Activated T-cell treated with anti-CD3 and anti-CD28 coated beads, Interleukin-2, amount 50 U/mL, for 72 hours (primary cell): ENCODE measurements at regions not wholly inside any gene's neighbourhood (a gene's known extent, or its start where the extent isn't known, plus 50 kb on each side); places are given as distances from the start of the nearest gene placed in this dataset.
"Not testable (repeated sequence)": the region's sequence is repeated elsewhere in the genome, so short reads cannot be mapped to it uniquely, and the experiment has no call there.

Experiments used
- ATAC-seq, 2 donors: fragments of 150-1000 bp; cut with Tn5 transposase; replicated peaks in 1 of 2; 2 replicates each; pipeline ENCODE4 v1.10.0; 2021; ENCODE audit warnings: moderate library complexity in 2 of 2, mild to moderate bottlenecking in 1 of 2
- DNase-seq, 2 donors: peaks; one replicate each; pipeline ENCODE4 v3.0.0; 2021 to 2022; ENCODE audit warnings: mixed read lengths in 1 of 2
- H3K27ac Mint-ChIP-seq: one replicate; pipeline ENCODE4 v1.8.0; 2022; ENCODE audit warnings: mild to moderate bottlenecking, moderate library complexity, mixed read lengths
- H3K27me3 Mint-ChIP-seq: one replicate; pipeline ENCODE4 v1.8.0; 2022; ENCODE audit warnings: low read depth, mixed read lengths
- H3K36me3 Mint-ChIP-seq, 2 donors: one replicate each; pipeline ENCODE4 v1.8.0; 2022; ENCODE audit warnings: mixed read lengths in 2 of 2, mild to moderate bottlenecking in 1 of 2; ENCODE audit not compliant: insufficient read depth in 2 of 2
- H3K4me1 Mint-ChIP-seq: one replicate; pipeline ENCODE4 v1.8.0; 2022; ENCODE audit warnings: low read depth, mixed read lengths
- H3K4me3 Mint-ChIP-seq, 2 donors: one replicate each; pipeline ENCODE4 v1.8.0; 2022; ENCODE audit warnings: mild to moderate bottlenecking in 2 of 2, mixed read lengths in 2 of 2, moderate library complexity in 2 of 2
- H3K9me3 Mint-ChIP-seq, 2 donors: one replicate each; pipeline ENCODE4 v1.8.0; 2022; ENCODE audit warnings: mixed read lengths in 2 of 2

- ATAC-seq (peak; percentile 73 to 82), DNase-seq (peak; percentile 29 to 34)
- peaks cover 0 to 7% of the 10 kb centered on the region in 2 donors for H3K36me3 Mint-ChIP-seq
- peaks cover 8% of the 10 kb centered on the region for H3K4me1 Mint-ChIP-seq
- H3K4me3 Mint-ChIP-seq: peak overlapping the region; percentile 59 to 69
- H3K27ac Mint-ChIP-seq: no peak overlapping the region
- peaks cover 2 to 11% of the 10 kb centered on the region in 2 donors for H3K9me3 Mint-ChIP-seq
- peaks cover 77% of the 10 kb centered on the region for H3K27me3 Mint-ChIP-seq
Measured at GRCh38 chr4:183797445-183798300, 107.4 kb upstream of the STOX2 start.

GRCh38 chr4:183798301-183799253 is 106.5 kb upstream of the STOX2 start:
- peaks cover 8% of the 10 kb centered on the region for H3K4me1 Mint-ChIP-seq
- peak overlapping the region; percentile 69 to 83 for H3K4me3 Mint-ChIP-seq
- ATAC-seq: peak; percentile 29 to 55
- DNase-seq: peak in 1 of 2 donors; percentile 9
- peaks cover 0 to 5% of the 10 kb centered on the region in 2 donors for H3K36me3 Mint-ChIP-seq
- peaks cover 0 to 4% of the 10 kb centered on the region in 2 donors for H3K9me3 Mint-ChIP-seq
- H3K27me3 Mint-ChIP-seq: peaks cover 72% of the 10 kb centered on the region
- no peak overlapping the region for H3K27ac Mint-ChIP-seq

GRCh38 chr4:183801457-183802165 is 103.5 kb upstream of the STOX2 start:
- Mint-ChIP-seq H3K27ac (no peak overlapping the region), H3K4me3 (no peak overlapping the region), H3K27me3 (peaks cover 48% of the 10 kb centered on the region), H3K9me3 (no peaks in the 10 kb centered on the region), H3K4me1 (peaks cover 8% of the 10 kb centered on the region), H3K36me3 (peaks cover 0 to 2% of the 10 kb centered on the region in 2 donors)
- DNase-seq (no peak), ATAC-seq (no peak)

GRCh38 chr4:183806341-183806740 is 98.8 kb upstream of the STOX2 start:
- Mint-ChIP-seq H3K4me3 (no peak overlapping the region), H3K27ac (no peak overlapping the region), H3K27me3 (peaks cover 21% of the 10 kb centered on the region), H3K36me3 (no peaks in the 10 kb centered on the region), H3K4me1 (no peaks in the 10 kb centered on the region), H3K9me3 (no peaks in the 10 kb centered on the region)
- ATAC-seq (no peak), DNase-seq (no peak)

GRCh38 chr4:183807420-183808096 is 97.5 kb upstream of the STOX2 start:
- DNase-seq (no peak), ATAC-seq (no peak)
- H3K4me3 Mint-ChIP-seq: no peak overlapping the region
- H3K27ac Mint-ChIP-seq: no peak overlapping the region
- H3K9me3 Mint-ChIP-seq: no peaks in the 10 kb centered on the region
- peaks cover 10% of the 10 kb centered on the region for H3K27me3 Mint-ChIP-seq
- no peaks in the 10 kb centered on the region for H3K36me3 Mint-ChIP-seq
- H3K4me1 Mint-ChIP-seq: no peaks in the 10 kb centered on the region

- Mint-ChIP-seq H3K4me3 (no peak overlapping the region), H3K27ac (no peak overlapping the region), H3K27me3 (peaks cover 5% of the 10 kb centered on the region), H3K36me3 (no peaks in the 10 kb centered on the region), H3K9me3 (no peaks in the 10 kb centered on the region), H3K4me1 (no peaks in the 10 kb centered on the region)
- ATAC-seq (no peak), DNase-seq (no peak)
Measured at GRCh38 chr4:183808097-183808456, 97.0 kb upstream of the STOX2 start.

GRCh38 chr4:183812567-183812966 is 92.5 kb upstream of the STOX2 start:
- no peak for DNase-seq
- ATAC-seq: no peak
- Mint-ChIP-seq H3K36me3 (no peaks in the 10 kb centered on the region), H3K9me3 (no peaks in the 10 kb centered on the region), H3K27ac (no peak overlapping the region), H3K4me1 (no peaks in the 10 kb centered on the region), H3K4me3 (no peak overlapping the region), H3K27me3 (peaks cover 11% of the 10 kb centered on the region)

- Mint-ChIP-seq H3K9me3 (no peaks in the 10 kb centered on the region), H3K27me3 (peaks cover 12% of the 10 kb centered on the region), H3K27ac (no peak overlapping the region), H3K36me3 (no peaks in the 10 kb centered on the region), H3K4me1 (no peaks in the 10 kb centered on the region), H3K4me3 (no peak overlapping the region)
- DNase-seq: no peak
- ATAC-seq: no peak
Measured at GRCh38 chr4:183814461-183814860, 90.6 kb upstream of the STOX2 start.

- peaks cover 7% of the 10 kb centered on the region for H3K27me3 Mint-ChIP-seq
- H3K9me3 Mint-ChIP-seq: no peaks in the 10 kb centered on the region
- no peak for DNase-seq
- H3K36me3 Mint-ChIP-seq: no peaks in the 10 kb centered on the region
- ATAC-seq: no peak
- no peaks in the 10 kb centered on the region for H3K4me1 Mint-ChIP-seq
- H3K4me3 Mint-ChIP-seq: no peak overlapping the region
- H3K27ac Mint-ChIP-seq: no peak overlapping the region
Measured at GRCh38 chr4:183816077-183816476, 89.0 kb upstream of the STOX2 start.

GRCh38 chr4:183816882-183817509 is 88.1 kb upstream of the STOX2 start:
- DNase-seq (no peak), ATAC-seq (no peak)
- Mint-ChIP-seq H3K4me1 (no peaks in the 10 kb centered on the region), H3K4me3 (no peak overlapping the region), H3K27ac (no peak overlapping the region), H3K9me3 (no peaks in the 10 kb centered on the region), H3K27me3 (peaks cover 7% of the 10 kb centered on the region), H3K36me3 (no peaks in the 10 kb centered on the region)

GRCh38 chr4:183818591-183818990 is 86.5 kb upstream of the STOX2 start:
- not testable (repeated sequence) for H3K36me3 Mint-ChIP-seq, H3K27ac Mint-ChIP-seq, H3K4me3 Mint-ChIP-seq, H3K4me1 Mint-ChIP-seq, ATAC-seq, H3K27me3 Mint-ChIP-seq, H3K9me3 Mint-ChIP-seq, DNase-seq
